ENCODE measurements at regions not wholly inside any gene's neighbourhood (a gene's known extent, or its start where the extent isn't known, plus 50 kb on each side); places are given as distances from the start of the nearest gene placed in this dataset.

DNA sequence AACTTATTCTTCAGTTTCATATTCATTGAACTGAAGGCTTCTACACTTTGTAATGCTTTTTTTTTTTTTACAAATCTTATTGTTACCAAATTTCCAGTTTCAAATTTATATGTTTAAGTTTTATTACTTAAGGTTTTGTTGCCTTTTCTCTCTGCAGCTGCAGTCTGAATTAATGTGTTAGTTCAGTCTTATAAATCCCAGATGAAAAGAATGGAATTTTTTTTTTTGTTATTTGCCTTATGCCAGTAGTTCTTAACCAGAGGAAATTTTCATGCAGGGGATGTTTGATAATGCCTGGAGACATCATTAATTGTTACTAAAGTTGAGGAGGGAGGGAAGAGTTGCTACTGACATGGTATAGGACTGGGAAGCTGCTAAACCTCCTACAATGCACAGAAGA is 367.9 kb upstream of the SPRY2 start:
- no peak overlapping the region for H3K4me3 Mint-ChIP-seq
- Histone ChIP-seq H3K79me2 (ENCODE audit: insufficient read depth, low read length) (no peaks in the 10 kb centered on the region), H3K4me3 (replicated peaks in 1 of 3; ENCODE audit: low read depth in 2 of 3, low read length in 3 of 3) (no peak overlapping the region), H3K9me3 (replicated peaks in 1 of 2; ENCODE audit: control insufficient read depth in 1 of 2, insufficient read depth in 1 of 2, low read length in 2 of 2) (peaks cover 32 to 48% of the 10 kb centered on the region in 2 donors), H4K20me1 (ENCODE audit: insufficient read depth, low read length) (no peaks in the 10 kb centered on the region), H3K36me3 (replicated peaks in 1 of 2; ENCODE audit: control insufficient read depth in 1 of 2, insufficient read depth in 2 of 2, low read length in 2 of 2) (no peaks in the 10 kb centered on the region), H3K27ac (ENCODE audit: low read depth in 1 of 2, low read length in 2 of 2) (no peak overlapping the region), H3K4me1 (ENCODE audit: control insufficient read depth in 1 of 2, insufficient read depth in 2 of 2, low read length in 2 of 2) (no peaks in the 10 kb centered on the region), H3K27me3 (ENCODE audit: control insufficient read depth in 2 of 2, insufficient read depth in 2 of 2, low read length in 2 of 2) (no peaks in the 10 kb centered on the region), H3K9ac (ENCODE audit: insufficient read depth, low read length, poor library complexity, severe bottlenecking) (no peak overlapping the region), H2AFZ (ENCODE audit: insufficient read depth, low read depth, low read length, poor library complexity, severe bottlenecking) (no peak overlapping the region), H3K4me2 (replicated peaks; ENCODE audit: extremely low read depth, low read length, poor library complexity, severe bottlenecking) (no peak overlapping the region)
- H3K27me3 Mint-ChIP-seq (ENCODE audit: low read depth in 3 of 3) = no peaks in the 10 kb centered on the region
- intact Hi-C loops (cut with micrococcal nuclease) = no loop called here
- no peak for DNase-seq
- H3K4me1 Mint-ChIP-seq = no peaks in the 10 kb centered on the region
- H3K9me3 Mint-ChIP-seq = peaks cover 20 to 45% (median 27%) of the 10 kb centered on the region in 7 donors
- H3K36me3 Mint-ChIP-seq = no peaks in the 10 kb centered on the region
- TF ChIP-seq, protein P1, sequence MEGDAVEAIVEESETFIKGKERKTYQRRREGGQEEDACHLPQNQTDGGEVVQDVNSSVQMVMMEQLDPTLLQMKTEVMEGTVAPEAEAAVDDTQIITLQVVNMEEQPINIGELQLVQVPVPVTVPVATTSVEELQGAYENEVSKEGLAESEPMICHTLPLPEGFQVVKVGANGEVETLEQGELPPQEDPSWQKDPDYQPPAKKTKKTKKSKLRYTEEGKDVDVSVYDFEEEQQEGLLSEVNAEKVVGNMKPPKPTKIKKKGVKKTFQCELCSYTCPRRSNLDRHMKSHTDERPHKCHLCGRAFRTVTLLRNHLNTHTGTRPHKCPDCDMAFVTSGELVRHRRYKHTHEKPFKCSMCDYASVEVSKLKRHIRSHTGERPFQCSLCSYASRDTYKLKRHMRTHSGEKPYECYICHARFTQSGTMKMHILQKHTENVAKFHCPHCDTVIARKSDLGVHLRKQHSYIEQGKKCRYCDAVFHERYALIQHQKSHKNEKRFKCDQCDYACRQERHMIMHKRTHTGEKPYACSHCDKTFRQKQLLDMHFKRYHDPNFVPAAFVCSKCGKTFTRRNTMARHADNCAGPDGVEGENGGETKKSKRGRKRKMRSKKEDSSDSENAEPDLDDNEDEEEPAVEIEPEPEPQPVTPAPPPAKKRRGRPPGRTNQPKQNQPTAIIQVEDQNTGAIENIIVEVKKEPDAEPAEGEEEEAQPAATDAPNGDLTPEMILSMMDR (IDR thresholded peaks at IDR 0.05) = no peak
- H3K27ac Mint-ChIP-seq = no peak overlapping the region

GRCh38 chr13:80707000-80707983 is 366.4 kb upstream of the SPRY2 start:
- H3K79me2 ChIP-seq (ENCODE audit: insufficient read depth, low read length) = no peaks in the 10 kb centered on the region
- TF ChIP-seq, protein P1 (IDR thresholded peaks at IDR 0.05) = no peak
- WGBS (ENCODE audit: insufficient coverage) = 100% methylated on average over 4 of the region's 34 CpGs
- no peak overlapping the region for H3K27ac ChIP-seq (ENCODE audit: low read depth in 1 of 2, low read length in 2 of 2)
- Mint-ChIP-seq H3K4me3 (no peak overlapping the region), H3K27ac (no peak overlapping the region), H3K27me3 (ENCODE audit: low read depth in 3 of 3) (no peaks in the 10 kb centered on the region), H3K36me3 (no peaks in the 10 kb centered on the region), H3K9me3 (peaks cover 20 to 38% (median 28%) of the 10 kb centered on the region in 7 donors), H3K4me1 (no peaks in the 10 kb centered on the region)
- peaks cover 24 to 43% of the 10 kb centered on the region in 2 donors for H3K9me3 ChIP-seq (replicated peaks in 1 of 2; ENCODE audit: control insufficient read depth in 1 of 2, insufficient read depth in 1 of 2, low read length in 2 of 2)
- no peaks in the 10 kb centered on the region for H3K4me1 ChIP-seq (ENCODE audit: control insufficient read depth in 1 of 2, insufficient read depth in 2 of 2, low read length in 2 of 2)
- no peak for DNase-seq
- H3K9ac ChIP-seq (ENCODE audit: insufficient read depth, low read length, poor library complexity, severe bottlenecking) = no peak overlapping the region
- no peaks in the 10 kb centered on the region for H3K27me3 ChIP-seq (ENCODE audit: control insufficient read depth in 2 of 2, insufficient read depth in 2 of 2, low read length in 2 of 2)
- no peaks in the 10 kb centered on the region for H4K20me1 ChIP-seq (ENCODE audit: insufficient read depth, low read length)
- H3K4me3 ChIP-seq (replicated peaks in 1 of 3; ENCODE audit: low read depth in 2 of 3, low read length in 3 of 3) = no peak overlapping the region
- intact Hi-C loops (cut with micrococcal nuclease) = no loop called here
- no peak overlapping the region for H2AFZ ChIP-seq (ENCODE audit: insufficient read depth, low read depth, low read length, poor library complexity, severe bottlenecking)
- no peaks in the 10 kb centered on the region for H3K36me3 ChIP-seq (replicated peaks in 1 of 2; ENCODE audit: control insufficient read depth in 1 of 2, insufficient read depth in 2 of 2, low read length in 2 of 2)
- H3K4me2 ChIP-seq (replicated peaks; ENCODE audit: extremely low read depth, low read length, poor library complexity, severe bottlenecking) = no peak overlapping the region

Data from CD14-positive monocyte (primary cell).